HCT116 (cell line): ENCODE measurements at regions not wholly inside any gene's neighbourhood (a gene's known extent, or its start where the extent isn't known, plus 50 kb on each side); places are given as distances from the start of the nearest gene placed in this dataset.

Source experiments
- ATAC-seq: fragments of 200-7000 bp; cut with Tn5 transposase; 2 replicates; pipeline ENCODE4 v1.9.1; 2020; ENCODE audit warnings: mild to moderate bottlenecking, moderate library complexity
- BruUV-seq: library from RNA; stranded (reverse); fragments of 400-500 nt; replicated peaks from 2 replicates; lab custom pipeline; 2021; lab: Mats Ljungman, UMichigan
- CTCF ChIA-PET: fragments of 300-600 bp; sonication (Branson Sonifier 250); formaldehyde crosslinking; loops from one replicate; lab custom pipeline; 2021; ENCODE audit warnings: antibody characterized with exemption; lab: Charles Lee
- POLR2A ChIA-PET: fragments of 300-600, 350-600 bp; sonication (Branson Sonifier 250); formaldehyde crosslinking; loops from one replicate; lab custom pipeline; 2021; ENCODE audit warnings: antibody characterized with exemption; lab: Charles Lee
- RAD21 ChIA-PET, 2 experiments: fragments of 300-600 bp; sonication (Branson Sonifier 250); formaldehyde crosslinking; loops; one replicate each; lab custom pipeline; 2023; ENCODE audit warnings: low total read pairs in 2 of 2; ENCODE audit not compliant: uncharacterized antibody in 2 of 2, unreplicated experiment in 2 of 2, low non-redundant PET in 1 of 2; lab: Charles Lee
- DNase-seq: peaks from one replicate; pipeline ENCODE4 v3.0.0-alpha.2; 2010; ENCODE audit warnings: low read depth, low spot score
- H2AFZ ChIP-seq: fragments of 200-600 bp; shearing (Covaris generic), sonication (generic); 2 replicates; pipeline ENCODE4 v1.6.1; 2017; ENCODE audit warnings: low read depth, mixed run types, mixed read lengths, antibody characterized with exemption, low read length; ENCODE audit not compliant: poor library complexity, severe bottlenecking
- H3K27ac ChIP-seq: 2 replicates; pipeline ENCODE4 v1.5.1; 2012; ENCODE audit warnings: low read depth, low read length
- H3K27me3 ChIP-seq: fragments of 200-600 bp; sonication (generic); 2 replicates; pipeline ENCODE4 v1.6.1; 2016; ENCODE audit warnings: mixed run types, low read length, mixed read lengths; ENCODE audit not compliant: insufficient read depth
- H3K36me3 ChIP-seq, 2 experiments: fragments of 200-500 bp in 1 of 2; fragments of 200-600 bp in 1 of 2; sonication (Bioruptor generic) in 1 of 2; sonication (generic) in 1 of 2; 2 replicates each; pipeline versions ENCODE4 v1.5.1 to v1.6.1; 2014 to 2016; ENCODE audit warnings: low read length in 2 of 2, inconsistent platforms in 1 of 2, mixed read lengths in 1 of 2, mixed run types in 1 of 2; ENCODE audit not compliant: insufficient read depth in 2 of 2, control insufficient read depth in 1 of 2
- H3K4me1 ChIP-seq, 2 experiments: fragments of 200-600 bp in 1 of 2; sonication (generic) in 1 of 2; 2 replicates each; pipeline versions ENCODE4 v1.5.1 to v1.6.1; 2012 to 2017; ENCODE audit warnings: low read length in 2 of 2, inconsistent platforms in 1 of 2, mild to moderate bottlenecking in 1 of 2, mixed read lengths in 1 of 2, mixed run types in 1 of 2, moderate library complexity in 1 of 2; ENCODE audit not compliant: insufficient read depth in 2 of 2, control insufficient read depth in 1 of 2
- H3K4me2 ChIP-seq: fragments of 200-600 bp; sonication (generic); 2 replicates; pipeline ENCODE4 v1.6.1; 2017; ENCODE audit warnings: mixed run types, low read length, mixed read lengths
- H3K4me3 ChIP-seq, 2 experiments: fragments of 200-600 bp in 1 of 2; sonication (generic) in 1 of 2; replicated peaks in 1 of 2; 2 replicates each; pipeline ENCODE4 v1.5.1; 2011 to 2016; ENCODE audit warnings: low read length in 2 of 2, control low read depth in 1 of 2, low read depth in 1 of 2, mild to moderate bottlenecking in 1 of 2, mixed read lengths in 1 of 2, mixed run types in 1 of 2
- H3K79me2 ChIP-seq: fragments of 200-600 bp; sonication (generic); 2 replicates; pipeline ENCODE4 v1.6.1; 2017; ENCODE audit warnings: mild to moderate bottlenecking, mixed run types, low read length, moderate library complexity, mixed read lengths; ENCODE audit not compliant: insufficient read depth
- H3K9ac ChIP-seq: fragments of 200-600 bp; sonication (generic); 2 replicates; pipeline ENCODE4 v1.6.1; 2016; ENCODE audit warnings: low read length, mixed read lengths
- H3K9me2 ChIP-seq: fragments of 200-600 bp; sonication (generic), shearing (Covaris generic); 2 replicates; pipeline ENCODE4 v1.6.1; 2017; ENCODE audit warnings: mixed run types, mild to moderate bottlenecking, moderate library complexity; ENCODE audit not compliant: insufficient read depth
- H3K9me3 ChIP-seq, 2 experiments: fragments of 200-500 bp in 1 of 2; fragments of 200-600 bp in 1 of 2; sonication (Bioruptor generic) in 1 of 2; sonication (generic) in 1 of 2; 2 replicates each; pipeline ENCODE4 v1.6.1; 2014 to 2017; ENCODE audit warnings: low read length in 2 of 2, mixed read lengths in 2 of 2, inconsistent platforms in 1 of 2, low read depth in 1 of 2, mild to moderate bottlenecking in 1 of 2, mixed run types in 1 of 2, moderate library complexity in 1 of 2; ENCODE audit not compliant: control insufficient read depth in 1 of 2, insufficient read depth in 1 of 2
- H4K20me1 ChIP-seq: fragments of 200-600 bp; sonication (generic), shearing (Covaris generic); 2 replicates; pipeline ENCODE4 v1.6.1; 2017; ENCODE audit warnings: mixed run types, mild to moderate bottlenecking, moderate library complexity; ENCODE audit not compliant: insufficient read depth
- CBX3 ChIP-seq: IDR thresholded peaks from 2 replicates; pipeline ENCODE4 v1.6.1; 2012; ENCODE audit warnings: low read depth
- CEBPB ChIP-seq: IDR thresholded peaks from 2 replicates; pipeline ENCODE4 v1.6.1; 2012; ENCODE audit warnings: low read depth
- CTCF ChIP-seq, 3 experiments: fragments of 200-600 bp in 1 of 3; sonication (generic) in 1 of 3; IDR thresholded peaks in 2 of 3; conservative IDR thresholded peaks in 1 of 3; 2 replicates each; pipeline ENCODE4 v1.5.1; 2012 to 2017; ENCODE audit warnings: low read depth in 2 of 3, low read length in 2 of 3, antibody characterized with exemption in 1 of 3, borderline replicate concordance in 1 of 3, control low read depth in 1 of 3, mild to moderate bottlenecking in 1 of 3, mixed read lengths in 1 of 3, mixed run types in 1 of 3, moderate library complexity in 1 of 3; ENCODE audit not compliant: insufficient read depth in 1 of 3
- ELF1 ChIP-seq: IDR thresholded peaks from 2 replicates; pipeline ENCODE4 v1.6.1; 2012; ENCODE audit warnings: low read depth, borderline replicate concordance
- EZH2phosphoT487 ChIP-seq: fragments of 200-600 bp; IDR thresholded peaks from 2 replicates; pipeline ENCODE4 v1.6.1; 2018; ENCODE audit warnings: antibody characterized with exemption, borderline replicate concordance
- FOSL1 ChIP-seq: IDR thresholded peaks from 2 replicates; pipeline ENCODE4 v1.6.1; 2012; ENCODE audit warnings: low read depth
- MAX ChIP-seq: IDR thresholded peaks from 2 replicates; pipeline ENCODE4 v1.6.1; 2012
- POLR2AphosphoS5 ChIP-seq: IDR thresholded peaks from 2 replicates; pipeline ENCODE4 v1.6.1; 2011; ENCODE audit warnings: mild to moderate bottlenecking, low read depth, low read length, moderate library complexity
- RAD21 ChIP-seq: IDR thresholded peaks from 2 replicates; pipeline ENCODE4 v1.6.1; 2012; ENCODE audit warnings: low read depth, mild to moderate bottlenecking
- TCF7L2 ChIP-seq: IDR thresholded peaks from 2 replicates; pipeline ENCODE4 v1.7.0; 2011; ENCODE audit warnings: borderline replicate concordance, inconsistent platforms; ENCODE audit not compliant: insufficient read depth, insufficient read length; ENCODE audit errors: extremely low read depth
- YY1 ChIP-seq: IDR thresholded peaks from 2 replicates; pipeline ENCODE4 v1.6.1; 2011; ENCODE audit warnings: low read length, low read depth, moderate library complexity, mild to moderate bottlenecking; ENCODE audit not compliant: insufficient replicate concordance; ENCODE audit errors: extremely low read depth
- ZFX ChIP-seq: fragments of 450-650 bp; IDR thresholded peaks from 2 replicates; pipeline ENCODE4 v1.6.1; 2017
- ZNF274 ChIP-seq: fragments of 200-500 bp; sonication (Bioruptor generic); IDR thresholded peaks from 2 replicates; pipeline ENCODE4 v1.6.1; 2014; ENCODE audit warnings: mild to moderate bottlenecking, low read depth, low read length, inconsistent platforms
- intact Hi-C: fragments of 100-400 bp; cut with micrococcal nuclease; formaldehyde crosslinking; loops from 2 replicates; pipeline ENCODE4 v1.10.0; 2022
- TF ChIP-seq, protein P1 (sequence below): IDR thresholded peaks from 2 replicates; pipeline ENCODE4 v1.6.1; 2011; ENCODE audit warnings: mild to moderate bottlenecking, low read length, moderate library complexity; ENCODE audit not compliant: insufficient replicate concordance; ENCODE audit errors: extremely low read depth
- TF ChIP-seq, protein P2 (sequence below): IDR thresholded peaks from 2 replicates; pipeline ENCODE4 v1.6.1; 2012

- Histone ChIP-seq H3K27ac (no peak overlapping the region), H3K9me2 (no peaks in the 10 kb centered on the region), H3K27me3 (no peaks in the 10 kb centered on the region), H2AFZ (no peak overlapping the region), H4K20me1 (no peaks in the 10 kb centered on the region), H3K4me3 (no peak overlapping the region), H3K9me3 (no peaks in the 10 kb centered on the region), H3K36me3 (no peaks in the 10 kb centered on the region), H3K79me2 (no peaks in the 10 kb centered on the region), H3K9ac (no peak overlapping the region), H3K4me1 (no peaks in the 10 kb centered on the region), H3K4me2 (no peak overlapping the region)
- CTCF ChIA-PET = no interaction called here
- ATAC-seq (no peak), DNase-seq (no peak)
- no TSS peak for BruUV-seq
- POLR2A ChIA-PET = no interaction called here
- RAD21 ChIA-PET = no interaction called here
- TF ChIP-seq, protein P1, sequence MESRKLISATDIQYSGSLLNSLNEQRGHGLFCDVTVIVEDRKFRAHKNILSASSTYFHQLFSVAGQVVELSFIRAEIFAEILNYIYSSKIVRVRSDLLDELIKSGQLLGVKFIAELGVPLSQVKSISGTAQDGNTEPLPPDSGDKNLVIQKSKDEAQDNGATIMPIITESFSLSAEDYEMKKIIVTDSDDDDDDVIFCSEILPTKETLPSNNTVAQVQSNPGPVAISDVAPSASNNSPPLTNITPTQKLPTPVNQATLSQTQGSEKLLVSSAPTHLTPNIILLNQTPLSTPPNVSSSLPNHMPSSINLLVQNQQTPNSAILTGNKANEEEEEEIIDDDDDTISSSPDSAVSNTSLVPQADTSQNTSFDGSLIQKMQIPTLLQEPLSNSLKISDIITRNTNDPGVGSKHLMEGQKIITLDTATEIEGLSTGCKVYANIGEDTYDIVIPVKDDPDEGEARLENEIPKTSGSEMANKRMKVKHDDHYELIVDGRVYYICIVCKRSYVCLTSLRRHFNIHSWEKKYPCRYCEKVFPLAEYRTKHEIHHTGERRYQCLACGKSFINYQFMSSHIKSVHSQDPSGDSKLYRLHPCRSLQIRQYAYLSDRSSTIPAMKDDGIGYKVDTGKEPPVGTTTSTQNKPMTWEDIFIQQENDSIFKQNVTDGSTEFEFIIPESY = no peak
- TF ChIP-seq POLR2AphosphoS5 (no peak), CEBPB (no peak), RAD21 (no peak), TCF7L2 (no peak), EZH2phosphoT487 (no peak), ZFX (no peak), YY1 (no peak), CTCF (IDR thresholded peaks at IDR 0.05 in 2 of 3, conservative IDR thresholded peaks at IDR 0.05 in 1 of 3; ENCODE audit: borderline replicate concordance in 1 of 3, insufficient read depth in 1 of 3, low read depth in 2 of 3, low read length in 2 of 3) (no peak), CBX3 (no peak), FOSL1 (no peak), ZNF274 (no peak), MAX (no peak), ELF1 (no peak)
- TF ChIP-seq, protein P2, sequence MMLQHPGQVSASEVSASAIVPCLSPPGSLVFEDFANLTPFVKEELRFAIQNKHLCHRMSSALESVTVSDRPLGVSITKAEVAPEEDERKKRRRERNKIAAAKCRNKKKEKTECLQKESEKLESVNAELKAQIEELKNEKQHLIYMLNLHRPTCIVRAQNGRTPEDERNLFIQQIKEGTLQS = no peak
- intact Hi-C loops = no loop called here
These were observed 1588.4 kb downstream of the STIM2 start for GRCh38 chr4:28449085-28449484.
